Colonic mucosa (tissue), 4 donors: ENCODE measurements at regions not wholly inside any gene's neighbourhood (a gene's known extent, or its start where the extent isn't known, plus 50 kb on each side); places are given as distances from the start of the nearest gene placed in this dataset.

ENCODE experiments used
- DNase-seq: peaks from one replicate; pipeline ENCODE4 v3.0.0-alpha.2; 2020
- H3K27ac ChIP-seq: fragments of 200-600 bp; one replicate; pipeline ENCODE4 v1.8.0; 2021
- H3K27me3 ChIP-seq: fragments of 200-600 bp; one replicate; pipeline ENCODE4 v1.8.0; 2021
- H3K36me3 ChIP-seq: fragments of 200-600 bp; one replicate; pipeline ENCODE4 v1.8.0; 2021
- H3K4me1 ChIP-seq: fragments of 200-600 bp; one replicate; pipeline ENCODE4 v1.8.0; 2021; ENCODE audit warnings: mild to moderate bottlenecking
- H3K4me3 ChIP-seq: fragments of 200-600 bp; one replicate; pipeline ENCODE4 v1.8.0; 2021
- H3K9ac ChIP-seq, 2 donors: one replicate each; pipeline ENCODE4 v1.7.0; 2013; ENCODE audit warnings: control low read depth in 2 of 2, low read depth in 2 of 2, low read length in 2 of 2
- H3K9me3 ChIP-seq: fragments of 200-600 bp; one replicate; pipeline ENCODE4 v1.8.0; 2021
- intact Hi-C: fragments of 100-400 bp; cut with DNase I; formaldehyde crosslinking; loops from one replicate; pipeline ENCODE4 v1.14.1; 2022
- TF ChIP-seq, protein P1 (sequence below): fragments of 200-600 bp; IDR thresholded peaks from one replicate; pipeline ENCODE4 v1.8.0; 2022; ENCODE audit warnings: antibody characterized with exemption, mild to moderate bottlenecking
- donor health status: healthy.
- donor health status: DM: no; HTN: no; CAD: no.
- donor health status: DM: no; HTN: no; CAD: no.

- no peaks in the 10 kb centered on the region for H3K4me1 ChIP-seq
- intact Hi-C loops = no loop called here
- H3K9ac ChIP-seq = no peak overlapping the region
- no peaks in the 10 kb centered on the region for H3K27me3 ChIP-seq
- H3K36me3 ChIP-seq = no peaks in the 10 kb centered on the region
- H3K27ac ChIP-seq = no peak overlapping the region
- H3K9me3 ChIP-seq = no peaks in the 10 kb centered on the region
- no peak for DNase-seq
- TF ChIP-seq, protein P1, sequence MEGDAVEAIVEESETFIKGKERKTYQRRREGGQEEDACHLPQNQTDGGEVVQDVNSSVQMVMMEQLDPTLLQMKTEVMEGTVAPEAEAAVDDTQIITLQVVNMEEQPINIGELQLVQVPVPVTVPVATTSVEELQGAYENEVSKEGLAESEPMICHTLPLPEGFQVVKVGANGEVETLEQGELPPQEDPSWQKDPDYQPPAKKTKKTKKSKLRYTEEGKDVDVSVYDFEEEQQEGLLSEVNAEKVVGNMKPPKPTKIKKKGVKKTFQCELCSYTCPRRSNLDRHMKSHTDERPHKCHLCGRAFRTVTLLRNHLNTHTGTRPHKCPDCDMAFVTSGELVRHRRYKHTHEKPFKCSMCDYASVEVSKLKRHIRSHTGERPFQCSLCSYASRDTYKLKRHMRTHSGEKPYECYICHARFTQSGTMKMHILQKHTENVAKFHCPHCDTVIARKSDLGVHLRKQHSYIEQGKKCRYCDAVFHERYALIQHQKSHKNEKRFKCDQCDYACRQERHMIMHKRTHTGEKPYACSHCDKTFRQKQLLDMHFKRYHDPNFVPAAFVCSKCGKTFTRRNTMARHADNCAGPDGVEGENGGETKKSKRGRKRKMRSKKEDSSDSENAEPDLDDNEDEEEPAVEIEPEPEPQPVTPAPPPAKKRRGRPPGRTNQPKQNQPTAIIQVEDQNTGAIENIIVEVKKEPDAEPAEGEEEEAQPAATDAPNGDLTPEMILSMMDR = no peak
- no peak overlapping the region for H3K4me3 ChIP-seq
Observed at GRCh38 chr5:91840412-91840811, 457.3 kb upstream of the ARRDC3 start.

DNA sequence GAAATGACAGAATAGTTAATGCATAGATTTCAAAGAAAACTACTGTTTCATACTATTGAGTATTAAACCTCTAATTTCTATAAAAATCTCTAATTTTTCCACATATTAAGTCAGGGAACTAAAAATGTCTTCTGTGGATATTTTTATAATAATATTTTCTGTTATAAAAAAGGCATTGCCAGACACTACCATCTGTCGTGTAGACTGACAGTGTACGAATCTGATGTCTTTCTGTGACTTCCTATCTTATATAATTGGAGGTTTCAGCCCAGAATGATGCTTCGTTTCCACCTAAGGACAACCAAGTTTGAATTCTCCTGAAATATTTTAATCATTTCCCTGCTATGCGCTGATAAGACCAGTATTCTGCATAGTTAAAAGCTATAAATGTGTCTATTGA lies 456.6 kb upstream of the ARRDC3 start:
- no peaks in the 10 kb centered on the region for H3K36me3 ChIP-seq
- intact Hi-C loops = no loop called here

GRCh38 chr5:91839233-91839632 lies 456.1 kb upstream of the ARRDC3 start:
- Histone ChIP-seq H3K9me3 (no peaks in the 10 kb centered on the region), H3K4me1 (no peaks in the 10 kb centered on the region), H3K4me3 (no peak overlapping the region), H3K27ac (no peak overlapping the region), H3K27me3 (no peaks in the 10 kb centered on the region), H3K9ac (no peak overlapping the region), H3K36me3 (no peaks in the 10 kb centered on the region)
- no peak for DNase-seq
- intact Hi-C loops = no loop called here
- TF ChIP-seq, protein P1 = no peak

More for the DNA sequence above, 456.6 kb upstream of the ARRDC3 start:
- H3K4me1 ChIP-seq = no peaks in the 10 kb centered on the region
- H3K27me3 ChIP-seq = no peaks in the 10 kb centered on the region
- H3K4me3 ChIP-seq = no peak overlapping the region
- no peak overlapping the region for H3K27ac ChIP-seq
- TF ChIP-seq, protein P1 = no peak
- no peak overlapping the region for H3K9ac ChIP-seq
- no peaks in the 10 kb centered on the region for H3K9me3 ChIP-seq
- DNase-seq = no peak

DNA sequence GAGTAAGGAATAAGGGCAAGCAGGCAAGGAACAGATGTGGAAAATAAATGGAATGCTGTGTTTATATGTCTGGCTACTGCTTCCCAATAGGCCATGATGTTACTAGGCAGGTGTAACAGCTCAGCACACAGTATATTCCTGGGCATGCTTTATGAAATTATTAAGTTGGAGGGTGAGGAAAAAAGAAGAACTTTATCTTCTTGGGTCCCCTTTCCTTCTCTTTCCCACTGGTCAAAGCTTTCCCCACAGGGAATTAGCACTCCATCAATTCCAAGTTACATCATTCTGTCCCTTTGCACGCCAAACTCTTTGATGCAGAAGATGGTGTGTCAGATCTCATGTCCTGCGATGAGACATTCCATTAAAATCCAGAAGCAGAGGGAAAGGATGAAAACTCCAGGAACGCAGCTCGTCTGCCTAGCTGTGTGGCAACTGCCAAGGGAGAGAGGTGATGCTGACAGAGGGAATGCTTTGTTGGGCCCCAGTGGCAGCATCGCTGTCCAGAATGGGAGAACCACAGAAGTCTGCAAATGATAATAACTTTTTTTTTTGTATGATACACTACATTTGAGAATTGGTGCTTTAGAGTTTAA lies 447.3 kb upstream of the ARRDC3 start:
- H3K27ac ChIP-seq = no peak overlapping the region
- H3K9ac ChIP-seq = no peak overlapping the region
- H3K4me1 ChIP-seq = no peaks in the 10 kb centered on the region
- no peaks in the 10 kb centered on the region for H3K9me3 ChIP-seq
- no peaks in the 10 kb centered on the region for H3K36me3 ChIP-seq
- DNase-seq = no peak
- intact Hi-C loops = no loop called here
- H3K4me3 ChIP-seq = no peak overlapping the region
- H3K27me3 ChIP-seq = no peaks in the 10 kb centered on the region
- TF ChIP-seq, protein P1 = no peak

DNA sequence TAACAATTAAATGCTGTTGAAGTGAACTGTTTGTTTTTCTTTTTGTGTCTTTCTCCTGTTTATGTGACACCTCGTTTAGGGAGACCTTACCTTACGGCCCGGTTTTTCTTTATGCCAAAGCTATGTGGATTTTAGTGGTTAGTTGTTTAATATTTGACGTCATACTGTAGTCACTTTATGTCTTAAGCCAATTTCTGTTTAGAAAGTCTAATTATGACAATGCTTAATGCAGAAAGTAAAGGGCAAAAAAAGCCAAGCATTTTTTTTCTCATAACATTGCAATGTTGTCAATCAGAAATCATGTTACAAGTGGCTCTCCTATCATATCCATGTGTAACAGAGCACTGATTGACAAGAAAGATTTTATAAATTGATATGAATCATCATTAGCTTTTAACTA lies 442.5 kb upstream of the ARRDC3 start:
- H3K9ac ChIP-seq = no peak overlapping the region
- no peaks in the 10 kb centered on the region for H3K9me3 ChIP-seq
- no peaks in the 10 kb centered on the region for H3K4me1 ChIP-seq
- no peak for DNase-seq
- intact Hi-C loops = no loop called here
- H3K36me3 ChIP-seq = no peaks in the 10 kb centered on the region
- no peak overlapping the region for H3K4me3 ChIP-seq
- H3K27ac ChIP-seq = no peak overlapping the region
- TF ChIP-seq, protein P1 = no peak
- H3K27me3 ChIP-seq = no peaks in the 10 kb centered on the region
